ENCODE measurements at regions not wholly inside any gene's neighbourhood (a gene's known extent, or its start where the extent isn't known, plus 50 kb on each side); places are given as distances from the start of the nearest gene placed in this dataset.

- ATAC-seq = no peak
- Mint-ChIP-seq H3K4me3 (no peak overlapping the region), H3K36me3 (no peaks in the 10 kb centered on the region), H3K27ac (no peak overlapping the region), H3K9me3 (peaks cover 0 to 17% (median 3%) of the 10 kb centered on the region in 9 donors), H3K27me3 (peaks cover 0 to 8% (median 0%) of the 10 kb centered on the region in 5 donors), H3K4me1 (no peaks in the 10 kb centered on the region)
- POLR2A ChIA-PET = no interaction called here
- DNase-seq = no peak
These were observed 182.7 kb downstream of the PPARGC1A start for GRCh38 chr4:23706972-23707651.

GRCh38 chr4:23700197-23700596 is 189.7 kb downstream of the PPARGC1A start:
- H3K4me1 Mint-ChIP-seq = no peaks in the 10 kb centered on the region
- no peaks in the 10 kb centered on the region for H3K36me3 Mint-ChIP-seq
- H3K9me3 Mint-ChIP-seq = peaks cover 0 to 17% (median 2%) of the 10 kb centered on the region in 9 donors
- no peak overlapping the region for H3K4me3 Mint-ChIP-seq
- no peaks in the 10 kb centered on the region for H3K27me3 Mint-ChIP-seq
- POLR2A ChIA-PET = no interaction called here
- no peak for DNase-seq
- no peak overlapping the region for H3K27ac Mint-ChIP-seq
- ATAC-seq = no peak

- Mint-ChIP-seq H3K9me3 (peaks cover 0 to 9% (median 0%) of the 10 kb centered on the region in 9 donors), H3K27ac (no peak overlapping the region), H3K36me3 (no peaks in the 10 kb centered on the region), H3K27me3 (no peaks in the 10 kb centered on the region), H3K4me3 (no peak overlapping the region), H3K4me1 (no peaks in the 10 kb centered on the region)
- DNase-seq = no peak
- POLR2A ChIA-PET = no interaction called here
- no peak for ATAC-seq
These were observed 192.1 kb downstream of the PPARGC1A start for GRCh38 chr4:23697722-23698121.

- DNase-seq (no peak), ATAC-seq (no peak)
- H3K27me3 Mint-ChIP-seq = no peaks in the 10 kb centered on the region
- POLR2A ChIA-PET = no interaction called here
- no peak overlapping the region for H3K27ac Mint-ChIP-seq
- H3K36me3 Mint-ChIP-seq = no peaks in the 10 kb centered on the region
- H3K4me3 Mint-ChIP-seq = no peak overlapping the region
- peaks cover 0 to 9% (median 0%) of the 10 kb centered on the region in 9 donors for H3K9me3 Mint-ChIP-seq
- no peaks in the 10 kb centered on the region for H3K4me1 Mint-ChIP-seq
These were observed 192.8 kb downstream of the PPARGC1A start for GRCh38 chr4:23697001-23697528.

GRCh38 chr4:23686169-23686897 is 203.5 kb downstream of the PPARGC1A start:
- POLR2A ChIA-PET = no interaction called here
- H3K27me3 Mint-ChIP-seq = peaks cover 0 to 12% (median 0%) of the 10 kb centered on the region in 5 donors
- H3K4me1 Mint-ChIP-seq = no peaks in the 10 kb centered on the region
- no peaks in the 10 kb centered on the region for H3K36me3 Mint-ChIP-seq
- ATAC-seq (no peak), DNase-seq (no peak)
- no peak overlapping the region for H3K4me3 Mint-ChIP-seq
- peaks cover 4 to 22% (median 10%) of the 10 kb centered on the region in 9 donors for H3K9me3 Mint-ChIP-seq
- H3K27ac Mint-ChIP-seq = no peak overlapping the region

GRCh38 chr4:23685471-23685870 is 204.4 kb downstream of the PPARGC1A start:
- Mint-ChIP-seq H3K4me1 (no peaks in the 10 kb centered on the region), H3K4me3 (no peak overlapping the region), H3K27ac (no peak overlapping the region), H3K36me3 (no peaks in the 10 kb centered on the region), H3K9me3 (peaks cover 4 to 18% (median 10%) of the 10 kb centered on the region in 9 donors), H3K27me3 (peaks cover 0 to 12% (median 0%) of the 10 kb centered on the region in 5 donors)
- DNase-seq (no peak), ATAC-seq (no peak)
- POLR2A ChIA-PET = no interaction called here

GRCh38 chr4:23680671-23681518 is 209.0 kb downstream of the PPARGC1A start:
- Mint-ChIP-seq H3K9me3 (peaks cover 0 to 4% (median 0%) of the 10 kb centered on the region in 9 donors), H3K4me1 (no peaks in the 10 kb centered on the region), H3K4me3 (no peak overlapping the region), H3K36me3 (no peaks in the 10 kb centered on the region), H3K27me3 (no peaks in the 10 kb centered on the region), H3K27ac (no peak overlapping the region)
- DNase-seq = no peak
- POLR2A ChIA-PET = no interaction called here
- no peak for ATAC-seq

GRCh38 chr4:23674694-23675093 is 215.2 kb downstream of the PPARGC1A start:
- ATAC-seq = no peak
- Mint-ChIP-seq H3K36me3 (no peaks in the 10 kb centered on the region), H3K9me3 (peaks cover 0 to 14% (median 7%) of the 10 kb centered on the region in 9 donors), H3K4me1 (no peaks in the 10 kb centered on the region), H3K27ac (no peak overlapping the region), H3K27me3 (no peaks in the 10 kb centered on the region), H3K4me3 (no peak overlapping the region)
- DNase-seq = no peak
- POLR2A ChIA-PET = no interaction called here

GRCh38 chr4:23667659-23668058 is 222.2 kb downstream of the PPARGC1A start:
- H3K4me3 Mint-ChIP-seq = no peak overlapping the region
- peaks cover 0 to 5% (median 0%) of the 10 kb centered on the region in 5 donors for H3K27me3 Mint-ChIP-seq
- ATAC-seq (no peak), DNase-seq (no peak)
- POLR2A ChIA-PET = no interaction called here
- H3K27ac Mint-ChIP-seq = no peak overlapping the region
- H3K4me1 Mint-ChIP-seq = no peaks in the 10 kb centered on the region
- peaks cover 0 to 11% (median 4%) of the 10 kb centered on the region in 9 donors for H3K9me3 Mint-ChIP-seq
- no peaks in the 10 kb centered on the region for H3K36me3 Mint-ChIP-seq

GRCh38 chr4:23660865-23661264 is 229.0 kb downstream of the PPARGC1A start:
- no peak for ATAC-seq
- H3K4me1 Mint-ChIP-seq = no peaks in the 10 kb centered on the region
- H3K4me3 Mint-ChIP-seq = no peak overlapping the region
- H3K36me3 Mint-ChIP-seq = no peaks in the 10 kb centered on the region
- no peak overlapping the region for H3K27ac Mint-ChIP-seq
- no peak for DNase-seq
- H3K9me3 Mint-ChIP-seq = peaks cover 0 to 10% (median 3%) of the 10 kb centered on the region in 9 donors
- no peaks in the 10 kb centered on the region for H3K27me3 Mint-ChIP-seq
- POLR2A ChIA-PET = no interaction called here

- Mint-ChIP-seq H3K4me1 (no peaks in the 10 kb centered on the region), H3K9me3 (peaks cover 0 to 16% (median 4%) of the 10 kb centered on the region in 9 donors), H3K4me3 (no peak overlapping the region), H3K27ac (no peak overlapping the region), H3K27me3 (no peaks in the 10 kb centered on the region), H3K36me3 (peaks cover 0 to 5% (median 0%) of the 10 kb centered on the region in 3 donors)
- POLR2A ChIA-PET = no interaction called here
- DNase-seq (no peak), ATAC-seq (no peak)
These were observed 235.1 kb downstream of the PPARGC1A start for GRCh38 chr4:23654791-23655190.

GRCh38 chr4:23648854-23649596 is 240.8 kb downstream of the PPARGC1A start:
- no peak overlapping the region for H3K4me3 Mint-ChIP-seq
- H3K4me1 Mint-ChIP-seq = no peaks in the 10 kb centered on the region
- POLR2A ChIA-PET = no interaction called here
- ATAC-seq (no peak), DNase-seq (no peak)
- no peaks in the 10 kb centered on the region for H3K27me3 Mint-ChIP-seq
- H3K9me3 Mint-ChIP-seq = peaks cover 0 to 12% (median 2%) of the 10 kb centered on the region in 9 donors
- H3K36me3 Mint-ChIP-seq = no peaks in the 10 kb centered on the region
- H3K27ac Mint-ChIP-seq = no peak overlapping the region

All from naive thymus-derived CD8-positive, alpha-beta T cell (primary cell).